NCI-H774 (cell line): ENCODE measurements at regions not wholly inside any gene's neighbourhood (a gene's known extent, or its start where the extent isn't known, plus 50 kb on each side); places are given as distances from the start of the nearest gene placed in this dataset.

ENCODE experiments used
- DNase-seq: peaks from one replicate; lab custom pipeline; 2025; lab: John Stamatoyannopoulos, UW

DNA sequence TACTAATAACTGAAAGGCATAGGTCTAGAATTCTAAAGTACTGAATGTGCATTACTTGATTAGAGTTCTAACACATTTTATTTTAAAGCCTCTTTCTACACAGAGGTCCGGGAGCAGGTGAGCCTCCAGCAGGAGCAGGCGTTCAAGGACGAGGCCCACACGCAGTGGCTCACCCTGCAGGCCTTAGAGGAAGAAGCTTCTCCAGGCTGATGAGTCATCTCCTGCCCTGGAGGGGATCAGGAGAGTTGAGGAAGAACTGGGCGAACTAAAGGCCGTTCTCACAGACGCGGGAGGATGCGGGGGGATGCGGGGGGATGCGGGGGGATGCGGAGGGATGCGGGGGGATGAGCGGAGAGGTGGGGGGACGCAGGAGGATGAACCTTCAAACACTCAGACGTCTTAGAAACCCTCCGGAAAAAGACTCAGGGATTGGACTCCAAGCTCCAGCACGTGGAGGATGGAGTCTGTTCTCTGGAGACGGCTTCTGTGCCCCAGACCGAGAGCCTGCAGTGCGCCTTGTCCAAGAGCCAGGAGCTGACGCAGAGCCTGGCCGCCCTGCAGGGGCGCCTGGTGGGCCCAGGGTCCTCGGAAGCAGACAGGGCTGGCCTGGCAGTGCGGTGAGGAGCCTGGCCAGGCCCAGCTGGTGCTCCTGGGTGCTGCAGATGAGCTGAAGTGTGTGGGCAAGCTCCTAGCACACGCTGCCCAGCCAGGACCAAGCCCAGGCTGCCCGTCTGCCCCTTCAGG lies 433.7 kb upstream of the TPK1 start:
- no peak for DNase-seq

DNA sequence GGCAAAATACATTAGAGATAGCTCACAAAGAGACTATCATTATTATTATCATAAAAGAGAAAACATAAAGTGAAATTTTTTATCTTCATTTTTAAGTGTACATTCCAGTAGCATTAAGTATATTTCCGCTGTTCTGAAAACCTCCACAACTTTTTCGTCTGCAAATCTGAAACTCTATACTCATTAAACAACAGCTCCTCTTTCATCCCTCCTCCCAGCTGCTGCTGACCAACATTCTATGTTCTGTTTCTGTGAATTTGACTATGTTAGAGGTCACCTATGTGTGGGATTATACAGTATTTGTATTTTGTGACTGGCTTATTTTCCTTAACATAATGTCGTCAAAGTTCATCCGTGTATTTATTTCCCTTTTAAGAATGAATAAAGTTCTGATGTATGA lies 429.3 kb upstream of the TPK1 start:
- DNase-seq: no peak

DNA sequence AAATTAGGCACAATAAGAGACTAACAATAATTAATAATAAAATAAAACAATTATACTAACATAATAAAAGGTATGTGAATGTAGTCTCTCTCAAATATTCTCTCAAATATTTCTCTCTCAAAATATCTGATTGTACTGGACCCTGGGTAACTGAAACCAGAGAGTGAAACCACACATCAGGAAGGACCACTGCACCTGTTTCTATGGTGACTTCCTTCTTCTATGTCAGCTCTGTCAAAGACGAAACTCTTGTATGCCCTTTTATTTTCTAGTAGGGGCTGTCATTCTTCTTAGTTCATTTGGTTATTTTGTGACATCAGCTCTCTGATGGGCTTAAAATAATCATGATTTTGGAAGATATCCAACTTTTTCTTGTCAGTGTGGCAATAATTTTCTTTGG lies 428.0 kb upstream of the TPK1 start:
- DNase-seq: no peak

DNA sequence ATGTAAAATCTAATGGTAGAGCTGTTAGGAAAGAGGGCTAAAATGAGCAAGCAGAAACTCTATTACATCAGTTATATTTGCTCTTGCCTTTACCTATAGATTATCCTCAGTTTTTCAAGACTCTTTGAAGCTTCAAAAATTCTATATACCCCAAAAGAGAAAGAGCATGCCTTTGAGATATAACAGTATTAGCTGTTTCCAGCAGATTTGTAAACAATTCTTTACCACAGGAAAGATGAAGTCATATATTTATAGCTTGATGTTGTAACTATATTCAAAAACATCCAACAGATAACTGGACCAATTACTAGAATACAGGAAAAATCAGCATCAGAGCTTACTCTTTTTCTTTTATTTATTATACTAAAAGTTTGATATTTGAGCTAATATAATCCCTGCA lies 416.2 kb upstream of the TPK1 start:
- no peak for DNase-seq

DNA sequence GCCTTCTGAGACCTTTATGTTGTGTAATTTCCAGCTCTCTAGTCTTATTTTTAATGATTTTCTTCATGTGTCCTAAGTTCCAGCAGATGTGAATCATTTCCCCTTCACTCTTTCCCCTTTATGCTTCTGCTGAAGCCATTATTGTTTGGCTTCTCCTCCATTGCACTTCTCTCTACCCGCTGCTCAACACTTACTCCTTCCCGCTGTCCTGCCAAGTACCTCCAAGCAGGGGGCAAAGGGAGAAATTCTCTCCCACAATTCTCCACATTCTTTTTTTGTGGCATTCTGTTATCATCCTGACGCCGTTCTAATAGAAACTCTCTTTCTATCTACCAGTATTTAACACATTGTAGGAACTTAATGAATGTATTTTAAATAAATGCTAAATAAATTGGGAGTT lies 388.9 kb upstream of the TPK1 start:
- no peak for DNase-seq

DNA sequence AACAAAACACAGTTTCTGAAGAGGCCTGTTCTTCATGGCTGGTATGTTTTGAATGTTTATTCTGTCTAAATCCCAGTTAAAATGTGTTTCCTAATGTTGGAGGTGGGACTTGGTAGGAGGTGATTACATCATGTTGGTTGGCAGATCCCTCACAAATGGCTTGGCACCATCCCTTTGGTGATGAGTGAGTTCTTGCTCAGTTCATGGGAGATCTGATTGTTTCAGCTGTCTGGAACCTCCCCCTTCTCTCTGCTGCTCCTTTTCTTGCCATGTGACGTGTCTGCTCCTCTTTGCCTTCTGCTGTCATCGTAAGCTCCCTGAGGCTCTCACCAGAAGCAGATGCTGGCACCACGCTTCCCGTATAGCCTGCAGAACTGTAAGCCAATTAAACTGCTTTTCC lies 383.6 kb upstream of the TPK1 start:
- no peak for DNase-seq

DNA sequence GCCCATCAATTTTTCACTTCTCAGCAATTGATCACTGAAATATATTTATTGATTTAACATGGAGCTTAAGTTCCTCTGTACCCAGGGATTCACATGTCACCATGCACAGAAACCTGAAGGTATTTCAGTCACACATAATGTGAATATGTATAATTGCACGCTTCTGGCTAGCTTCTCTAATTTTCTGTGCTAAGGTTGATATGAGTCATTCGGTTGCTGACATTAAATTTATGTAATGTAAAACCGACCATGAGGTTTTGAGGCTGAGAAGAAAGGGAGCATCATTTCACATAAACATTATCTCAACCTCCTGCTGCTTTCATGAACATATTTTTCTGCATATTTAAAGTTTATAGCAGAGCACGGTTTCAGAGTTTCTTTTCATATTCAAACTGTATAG lies 381.0 kb upstream of the TPK1 start:
- no peak for DNase-seq

DNA sequence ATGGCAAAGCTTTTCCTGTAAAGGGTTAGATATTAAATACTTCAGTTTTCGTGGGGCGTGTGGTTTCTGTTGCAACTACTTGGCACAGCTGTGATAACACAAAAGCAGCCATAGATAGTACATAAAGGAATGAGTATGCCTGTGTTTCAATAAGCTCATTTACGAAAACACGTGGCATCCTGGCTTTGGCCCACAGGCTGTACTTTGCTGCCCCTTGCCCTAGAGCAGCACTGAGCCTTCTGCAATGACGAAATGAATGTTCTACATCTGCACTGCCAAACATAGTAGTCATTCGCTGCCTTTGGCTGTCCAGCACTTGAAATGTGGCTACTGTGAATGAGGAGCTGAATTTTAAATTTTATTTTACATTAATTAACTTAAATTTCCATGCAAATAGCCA lies 376.2 kb upstream of the TPK1 start:
- DNase-seq: no peak

DNA sequence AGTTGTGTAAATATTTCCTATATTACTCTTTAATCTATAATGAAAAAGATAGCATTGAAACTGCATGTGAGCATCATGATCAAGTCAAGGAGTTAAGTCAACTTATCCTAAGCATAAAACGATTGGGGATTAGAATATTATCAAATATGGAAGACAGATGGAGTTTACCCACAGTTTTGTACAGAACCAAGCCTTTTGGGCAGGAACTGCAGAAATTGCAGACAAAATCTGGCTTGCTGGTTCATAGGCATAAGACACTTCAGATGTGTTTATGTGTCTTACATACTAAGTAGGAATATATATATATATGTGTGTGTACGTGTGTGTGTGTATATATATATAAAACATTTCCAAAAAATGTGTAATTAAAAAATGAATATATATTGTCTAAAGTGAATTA lies 375.4 kb upstream of the TPK1 start:
- DNase-seq: no peak

DNA sequence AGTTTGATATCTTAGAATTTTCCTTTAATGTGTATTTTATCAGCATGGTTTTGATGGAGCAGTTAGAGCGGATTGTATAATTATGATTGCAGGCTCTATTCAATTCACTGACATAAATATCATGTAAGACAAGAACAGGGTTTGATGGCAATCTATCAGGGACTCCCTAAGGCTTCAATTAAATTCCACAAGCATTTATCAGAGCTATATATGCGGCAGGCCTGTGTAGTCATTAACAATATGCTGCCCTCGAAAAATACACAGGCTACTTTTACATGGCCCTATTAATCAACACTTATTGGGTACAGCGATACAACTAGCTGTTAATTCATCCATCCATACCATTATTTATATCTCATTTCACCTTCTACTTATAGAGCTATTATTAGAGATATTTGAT lies 358.1 kb upstream of the TPK1 start:
- DNase-seq: no peak

DNA sequence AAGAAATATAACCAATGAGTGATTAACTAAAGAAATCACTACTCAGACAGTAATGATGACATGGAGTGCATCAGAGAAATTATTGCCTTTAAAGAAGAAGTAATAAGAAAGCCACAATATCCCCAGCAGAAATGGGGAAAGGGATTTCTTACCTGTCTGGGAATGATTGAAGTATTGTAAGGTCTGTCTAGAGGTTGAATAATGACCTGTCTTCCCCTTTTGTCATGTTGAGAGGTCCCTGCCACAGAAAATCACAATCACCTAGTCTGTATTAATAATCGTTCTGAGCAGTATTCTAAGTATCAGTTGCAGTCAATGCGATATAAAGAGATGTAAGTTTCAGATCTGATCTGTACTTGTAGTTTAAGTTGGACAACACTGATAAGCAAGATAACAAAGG lies 349.1 kb upstream of the TPK1 start:
- DNase-seq: no peak

DNA sequence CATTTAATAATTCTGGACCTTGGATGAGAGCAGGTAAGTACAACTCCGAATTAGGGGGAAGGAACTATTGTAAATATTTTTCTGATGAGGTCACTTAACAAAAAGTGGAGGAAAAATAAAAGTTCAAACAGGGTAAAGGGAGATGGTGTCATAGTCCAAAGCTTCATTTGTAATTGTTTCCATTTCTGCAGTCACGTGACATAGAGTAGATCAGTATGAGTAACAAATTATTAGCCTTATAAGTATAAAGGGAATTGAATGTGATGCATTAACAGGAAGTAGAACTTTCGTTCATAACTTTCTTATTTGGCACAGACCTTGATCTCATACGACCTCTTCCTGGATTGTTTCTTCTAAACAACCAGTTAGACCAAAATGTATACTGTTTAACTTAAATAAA lies 347.2 kb upstream of the TPK1 start:
- DNase-seq: no peak

DNA sequence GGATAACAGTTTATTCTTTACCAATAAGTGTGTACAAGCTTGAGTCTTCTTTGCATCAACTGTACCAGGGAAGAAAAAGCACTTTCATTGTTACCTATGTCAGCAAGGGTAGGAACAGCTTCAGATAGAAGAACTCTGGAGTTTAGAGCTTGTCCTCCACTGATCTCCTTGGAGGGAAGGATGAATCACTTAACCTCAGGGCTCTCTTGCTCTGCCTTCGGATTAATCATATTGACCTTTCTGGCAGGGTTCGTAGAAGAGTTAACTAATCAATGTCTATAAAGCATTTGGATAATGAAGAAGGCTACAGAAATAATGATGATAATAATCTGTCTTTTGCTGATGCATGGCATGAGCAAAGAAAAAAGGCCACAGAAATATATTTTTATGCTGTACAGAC lies 339.5 kb upstream of the TPK1 start:
- DNase-seq: no peak

DNA sequence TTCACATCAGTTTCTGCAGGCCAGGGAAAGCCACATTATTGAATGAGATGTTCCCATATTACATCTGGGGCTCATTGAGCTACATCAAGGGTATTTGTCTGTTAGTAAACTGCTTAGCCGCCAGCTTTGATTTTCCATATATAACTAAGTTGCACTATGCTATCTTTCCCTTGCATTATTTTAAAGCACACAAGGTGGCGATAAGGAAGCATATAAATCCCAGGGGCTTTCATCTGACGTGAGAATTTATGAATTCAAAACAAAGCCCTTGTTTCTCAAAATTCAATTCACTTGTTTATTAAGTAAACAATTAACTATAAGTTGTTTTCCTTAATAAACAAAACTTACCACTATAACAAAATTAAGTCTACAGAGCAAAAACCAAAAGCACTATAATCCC lies 334.1 kb upstream of the TPK1 start:
- DNase-seq: peak; percentile 37

DNA sequence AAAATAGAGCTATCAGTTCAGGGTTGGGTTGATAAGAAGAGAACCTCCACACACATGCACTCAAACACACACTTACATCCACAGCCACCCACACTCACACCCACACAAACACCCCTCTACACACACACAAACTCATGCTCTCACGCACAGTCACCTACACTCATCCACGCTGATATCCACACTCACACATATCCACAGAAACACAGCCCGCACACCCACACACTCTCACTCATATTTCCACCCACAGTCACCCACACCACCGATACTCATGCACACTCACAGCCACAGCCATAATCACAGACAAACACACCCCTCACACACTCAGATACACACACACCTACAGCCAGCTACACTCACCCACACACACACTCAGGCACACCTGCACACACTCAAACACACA lies 333.0 kb upstream of the TPK1 start:
- no peak for DNase-seq

DNA sequence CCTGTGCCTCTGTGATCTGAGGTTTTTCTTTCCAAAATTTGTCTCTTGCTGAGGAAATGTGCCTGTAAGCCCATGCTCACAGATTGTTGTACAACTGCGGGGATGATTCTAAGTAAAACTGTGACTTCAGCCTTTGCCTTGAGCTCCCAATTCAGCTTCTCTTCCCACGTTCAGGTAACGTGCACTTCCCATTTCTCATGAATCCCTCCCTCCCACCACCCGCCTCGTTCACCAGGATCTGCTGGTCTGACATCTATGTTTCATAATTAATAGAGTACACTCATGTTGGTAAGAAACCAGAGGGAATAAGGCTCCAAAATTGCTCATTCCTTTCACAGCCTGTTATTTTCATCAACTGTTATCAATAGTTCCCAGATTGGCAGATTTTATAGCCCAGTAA lies 332.6 kb upstream of the TPK1 start:
- DNase-seq: no peak

DNA sequence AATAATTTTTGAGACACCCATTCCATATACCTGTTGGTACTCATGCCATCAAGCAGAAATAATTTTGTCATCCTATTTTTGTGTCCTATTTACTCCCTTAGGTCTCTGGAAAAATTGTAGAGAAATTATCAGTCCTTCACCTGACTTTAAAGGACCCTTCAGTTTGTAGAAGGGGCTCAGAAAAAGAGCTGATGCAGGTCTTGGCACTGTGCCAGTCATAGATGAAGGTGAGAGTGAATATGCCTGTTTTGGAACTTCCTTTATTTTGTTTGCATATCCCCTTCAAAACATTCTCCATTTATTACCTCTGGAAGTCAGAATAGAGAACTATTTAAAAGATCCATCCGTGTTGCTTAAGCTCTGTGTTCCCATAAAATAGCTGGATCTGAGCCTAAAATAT lies 321.0 kb upstream of the TPK1 start:
- DNase-seq: no peak

DNA sequence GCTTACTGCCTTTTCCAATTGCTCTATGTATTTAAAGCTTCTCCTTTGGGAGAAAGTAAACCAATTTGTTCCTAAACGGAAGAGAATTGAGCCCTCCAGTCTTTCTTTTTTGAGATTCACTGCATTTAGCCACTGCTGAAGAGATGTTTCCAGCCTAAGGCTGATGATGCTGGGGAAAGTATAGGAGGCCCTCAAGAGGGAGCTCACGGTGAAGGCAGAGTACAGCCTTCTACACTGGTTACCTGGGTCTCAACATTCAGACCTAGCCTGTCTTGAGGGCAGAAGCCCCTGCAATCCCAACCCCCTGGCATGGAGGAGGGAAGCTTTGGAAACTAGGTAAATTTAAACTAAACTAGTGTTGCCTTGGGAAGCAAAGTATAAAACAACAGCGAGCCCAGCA lies 316.7 kb upstream of the TPK1 start:
- DNase-seq: no peak

DNA sequence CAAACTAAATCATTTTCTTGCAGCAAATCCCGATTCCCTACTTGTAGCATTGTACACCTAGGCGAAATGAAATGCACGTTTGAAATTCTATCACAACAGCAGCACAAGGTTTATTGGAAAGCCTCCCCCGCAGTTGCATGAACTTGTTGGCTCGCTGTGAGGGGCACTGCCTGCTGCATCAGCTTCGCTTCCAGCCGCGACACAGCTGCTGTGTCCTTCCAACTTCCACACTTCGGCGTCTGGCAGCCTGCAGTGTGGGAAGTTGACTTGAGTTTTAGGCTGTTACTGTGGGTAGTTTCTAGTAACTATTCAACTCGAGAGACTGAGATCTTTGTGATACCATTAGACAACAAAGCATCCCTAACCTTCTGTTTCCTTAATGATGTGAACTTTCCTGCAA lies 315.8 kb upstream of the TPK1 start:
- DNase-seq: no peak

DNA sequence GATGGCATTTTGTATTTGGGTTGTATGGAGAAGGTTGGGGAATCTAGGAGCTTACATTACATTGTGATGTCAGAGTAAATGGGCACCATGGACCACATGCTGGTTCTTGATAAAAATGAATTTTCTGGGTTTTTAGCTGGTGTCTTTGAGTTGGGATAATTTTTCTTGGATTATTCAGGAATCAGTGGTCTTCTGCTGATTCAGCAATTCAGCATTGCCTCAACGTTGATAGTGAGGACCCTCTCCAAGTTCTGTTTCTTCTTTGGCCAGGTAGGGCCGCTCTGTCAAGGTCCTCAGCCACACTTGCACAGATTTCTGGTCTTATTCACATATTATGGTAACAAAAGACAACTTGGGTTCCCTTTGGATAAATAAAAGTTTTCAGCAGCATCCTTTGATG lies 312.0 kb upstream of the TPK1 start:
- DNase-seq: no peak

DNA sequence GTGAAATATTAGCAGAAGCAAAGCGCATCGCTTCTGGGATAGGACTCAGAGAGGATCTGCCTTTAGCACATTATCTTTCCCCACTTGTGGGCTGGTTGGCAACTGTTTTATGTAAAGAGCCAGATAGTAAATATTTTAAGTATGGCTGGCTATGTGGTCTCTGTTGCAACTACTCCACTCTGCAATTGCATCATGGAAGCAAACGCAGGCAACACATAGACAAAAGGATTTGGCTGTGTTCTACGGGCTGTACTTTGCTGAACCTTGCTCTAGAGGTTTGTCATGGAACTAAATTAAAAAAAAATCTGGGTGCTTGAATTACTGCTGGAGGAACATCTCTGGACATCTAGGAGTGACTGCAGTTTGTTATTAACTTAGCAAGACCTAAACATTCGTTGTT lies 307.8 kb upstream of the TPK1 start:
- DNase-seq: no peak

DNA sequence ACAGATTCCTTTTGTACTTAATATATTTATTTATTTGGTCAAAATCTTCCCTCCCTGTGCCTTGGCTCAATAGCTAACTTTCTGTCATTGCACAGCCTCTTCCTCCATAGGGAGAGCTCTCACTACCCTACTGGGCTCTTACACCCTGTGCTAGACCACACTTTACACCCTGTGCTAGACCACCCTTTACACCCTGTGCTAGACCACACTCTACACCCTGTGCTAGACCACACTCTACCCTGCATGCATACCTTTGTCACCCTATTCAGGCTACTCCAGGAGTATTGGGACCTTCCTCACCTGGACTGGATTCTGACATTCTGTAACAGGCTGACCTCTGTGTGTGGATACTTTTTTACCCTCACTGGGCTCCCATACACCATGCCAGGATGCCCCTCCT lies 298.5 kb upstream of the TPK1 start:
- no peak for DNase-seq

DNA sequence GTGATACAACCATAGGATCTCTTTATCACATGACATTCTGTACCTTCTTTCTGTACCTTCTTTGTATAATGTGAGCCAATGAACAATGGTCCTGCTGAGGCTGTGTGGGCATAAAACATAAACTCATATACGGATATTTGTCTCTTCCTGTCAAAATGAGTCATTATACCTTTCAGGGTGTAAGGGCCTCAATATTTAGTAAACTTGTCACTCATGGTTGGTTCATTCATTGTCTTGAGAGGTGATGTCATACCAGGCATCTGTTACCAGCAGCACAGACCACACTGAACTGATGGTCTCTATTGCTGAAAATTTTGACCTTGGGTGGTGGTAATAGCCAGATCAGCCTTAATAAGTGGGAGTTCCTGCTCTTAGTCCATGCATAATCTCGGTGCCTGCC lies 287.6 kb upstream of the TPK1 start:
- no peak for DNase-seq

DNA sequence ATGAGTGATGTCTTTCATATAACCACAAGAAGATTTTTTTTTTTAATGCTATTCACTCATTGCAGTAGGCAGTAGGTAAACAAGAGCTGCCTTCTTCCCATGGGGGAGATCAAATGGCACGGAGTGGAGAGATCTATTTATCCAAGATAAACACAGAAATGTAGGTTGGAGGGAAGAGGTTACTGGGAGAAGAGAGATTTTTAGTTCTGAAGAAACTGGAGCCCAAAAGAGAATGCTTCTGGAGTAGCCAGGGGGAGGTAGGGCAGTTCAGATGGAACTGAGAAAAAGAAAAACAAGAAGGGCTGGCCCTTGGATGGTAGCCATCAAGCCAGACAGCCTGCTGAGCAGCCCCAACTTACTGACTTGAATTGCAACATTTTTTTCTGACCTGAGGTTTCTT lies 270.1 kb upstream of the TPK1 start:
- no peak for DNase-seq

DNA sequence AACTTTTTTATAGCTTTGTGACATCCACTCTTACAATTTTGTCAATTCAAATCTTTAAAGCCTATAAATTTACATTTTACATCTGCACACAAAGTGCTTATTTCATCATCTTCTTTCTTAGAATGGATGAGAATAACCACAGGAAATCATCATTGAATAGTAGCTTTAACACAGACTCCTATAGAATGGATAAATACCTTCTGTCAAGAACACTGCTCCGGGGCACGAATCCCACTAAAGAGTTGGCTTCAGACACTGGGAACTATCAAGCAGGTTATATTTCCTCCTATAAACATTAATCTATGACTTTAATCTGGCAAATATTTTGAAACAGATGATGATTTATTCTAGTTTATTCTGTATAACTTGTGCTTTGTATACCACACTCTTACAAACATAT lies 269.7 kb upstream of the TPK1 start:
- no peak for DNase-seq
